Gastroesophageal sphincter (tissue), 3 donors: ENCODE measurements at regions not wholly inside any gene's neighbourhood (a gene's known extent, or its start where the extent isn't known, plus 50 kb on each side); places are given as distances from the start of the nearest gene placed in this dataset.

Experiments
- CTCF ChIP-seq, 4 experiments: fragments of 200-600 bp in 2 of 4; fragments of 450-650 bp in 2 of 4; sonication (generic) in 1 of 4; IDR thresholded peaks; one replicate each; pipeline ENCODE4 v1.5.1; 2017 to 2019; ENCODE audit warnings: antibody characterized with exemption in 4 of 4, mild to moderate bottlenecking in 2 of 4, moderate library complexity in 2 of 4
- EP300 ChIP-seq: sonication (generic); formaldehyde crosslinking; IDR thresholded peaks from one replicate; pipeline ENCODE4 v1.6.1; 2017; ENCODE audit warnings: antibody characterized with exemption, mild to moderate bottlenecking
- POLR2A ChIP-seq, 2 donors: fragments of 450-650 bp; IDR thresholded peaks; one replicate each; pipeline ENCODE4 v1.6.1; 2017; ENCODE audit warnings: antibody characterized with exemption in 2 of 2, mild to moderate bottlenecking in 2 of 2, moderate library complexity in 1 of 2
- POLR2AphosphoS5 ChIP-seq: sonication (generic); formaldehyde crosslinking; IDR thresholded peaks from one replicate; pipeline ENCODE4 v1.6.1; 2017; ENCODE audit warnings: antibody characterized with exemption

- TF ChIP-seq POLR2A (IDR thresholded peaks at IDR 0.05), result no peak
- no peak for TF ChIP-seq CTCF (IDR thresholded peaks at IDR 0.05)
- no peak for TF ChIP-seq POLR2AphosphoS5
- TF ChIP-seq EP300, result no peak
Observed at GRCh38 chr11:103829596-103829995, 206.8 kb upstream of the DDI1 start.
